ENCODE measurements at regions not wholly inside any gene's neighbourhood (a gene's known extent, or its start where the extent isn't known, plus 50 kb on each side); places are given as distances from the start of the nearest gene placed in this dataset.

- no peak overlapping the region for H2BK5ac ChIP-seq (ENCODE audit: low read depth, low read length, poor library complexity, severe bottlenecking)
- H3K9me3 ChIP-seq (ENCODE audit: control insufficient read depth, low read length), result no peaks in the 10 kb centered on the region
- H2AK5ac ChIP-seq (ENCODE audit: low read length, severe bottlenecking), result no peak overlapping the region
- H3K4me1 ChIP-seq (ENCODE audit: control insufficient read depth, insufficient read depth, low read depth, low read length), result peaks cover 9% of the 10 kb centered on the region
- H3K23ac ChIP-seq (ENCODE audit: low read length in 2 of 2), result no peak overlapping the region
- H3K36me3 ChIP-seq (ENCODE audit: control insufficient read depth in 1 of 2, insufficient read depth in 2 of 2, low read depth in 1 of 2, low read length in 2 of 2), result no peaks in the 10 kb centered on the region
- no peak overlapping the region for H3K27ac ChIP-seq (ENCODE audit: low read length, poor library complexity, severe bottlenecking)
- no peak overlapping the region for H2BK120ac ChIP-seq (ENCODE audit: low read depth, low read length)
- H3K4me2 ChIP-seq (ENCODE audit: low read length, poor library complexity, severe bottlenecking), result no peak overlapping the region
- H3K27me3 ChIP-seq (ENCODE audit: control insufficient read depth in 1 of 2, insufficient read depth in 1 of 2, low read length in 2 of 2), result peaks cover 4 to 88% of the 10 kb centered on the region in 2 experiments
- no peak overlapping the region for H4K91ac ChIP-seq (ENCODE audit: low read length)
- no peaks in the 10 kb centered on the region for H3K79me1 ChIP-seq (replicated peaks; ENCODE audit: low read length, poor library complexity, severe bottlenecking)
- H3K9ac ChIP-seq (ENCODE audit: low read length), result no peak overlapping the region
- H2BK12ac ChIP-seq (ENCODE audit: low read length in 2 of 2), result no peak overlapping the region
- H4K8ac ChIP-seq (ENCODE audit: low read length), result no peak overlapping the region
- DNase-seq, result no peak
- H3K14ac ChIP-seq (ENCODE audit: low read length in 2 of 2), result no peak overlapping the region
- H3K4me3 ChIP-seq (ENCODE audit: insufficient read depth in 1 of 2, low read depth in 1 of 2, low read length in 2 of 2), result no peak overlapping the region
- H2BK15ac ChIP-seq (ENCODE audit: low read depth, poor library complexity, severe bottlenecking), result no peak overlapping the region
- no peak overlapping the region for H3K18ac ChIP-seq (ENCODE audit: low read depth in 1 of 2, low read length in 2 of 2)
- H2AFZ ChIP-seq (ENCODE audit: low read depth, low read length), result no peak overlapping the region
- H3K4ac ChIP-seq (ENCODE audit: low read depth in 1 of 2, low read length in 2 of 2), result no peak overlapping the region
- WGBS, result 90% methylated on average over 5 of the region's 5 CpGs
Observed at GRCh38 chr20:57809149-57809548, 99.3 kb upstream of the PMEPA1 start.

GRCh38 chr20:57808264-57809070, 98.7 kb upstream of the PMEPA1 start:
- no peak for DNase-seq
- Histone ChIP-seq H3K79me1 (replicated peaks; ENCODE audit: low read length, poor library complexity, severe bottlenecking) (no peaks in the 10 kb centered on the region), H3K4me2 (ENCODE audit: low read length, poor library complexity, severe bottlenecking) (no peak overlapping the region), H2BK120ac (ENCODE audit: low read depth, low read length) (no peak overlapping the region), H2BK15ac (ENCODE audit: low read depth, poor library complexity, severe bottlenecking) (no peak overlapping the region), H3K4ac (ENCODE audit: low read depth in 1 of 2, low read length in 2 of 2) (no peak overlapping the region), H3K36me3 (ENCODE audit: control insufficient read depth in 1 of 2, insufficient read depth in 2 of 2, low read depth in 1 of 2, low read length in 2 of 2) (no peaks in the 10 kb centered on the region), H3K27ac (ENCODE audit: low read length, poor library complexity, severe bottlenecking) (no peak overlapping the region), H4K8ac (ENCODE audit: low read length) (no peak overlapping the region), H3K27me3 (ENCODE audit: control insufficient read depth in 1 of 2, insufficient read depth in 1 of 2, low read length in 2 of 2) (peaks cover 4 to 88% of the 10 kb centered on the region in 2 experiments), H4K91ac (ENCODE audit: low read length) (no peak overlapping the region), H3K18ac (ENCODE audit: low read depth in 1 of 2, low read length in 2 of 2) (no peak overlapping the region), H3K14ac (ENCODE audit: low read length in 2 of 2) (no peak overlapping the region), H2AK5ac (ENCODE audit: low read length, severe bottlenecking) (no peak overlapping the region), H2AFZ (ENCODE audit: low read depth, low read length) (no peak overlapping the region), H3K23ac (ENCODE audit: low read length in 2 of 2) (no peak overlapping the region), H2BK5ac (ENCODE audit: low read depth, low read length, poor library complexity, severe bottlenecking) (no peak overlapping the region), H2BK12ac (ENCODE audit: low read length in 2 of 2) (no peak overlapping the region), H3K4me3 (ENCODE audit: insufficient read depth in 1 of 2, low read depth in 1 of 2, low read length in 2 of 2) (no peak overlapping the region), H3K4me1 (ENCODE audit: control insufficient read depth, insufficient read depth, low read depth, low read length) (peaks cover 9% of the 10 kb centered on the region), H3K9me3 (ENCODE audit: control insufficient read depth, low read length) (no peaks in the 10 kb centered on the region), H3K9ac (ENCODE audit: low read length) (no peak overlapping the region)
- WGBS, result 91% methylated on average over 7 of the region's 9 CpGs

GRCh38 chr20:57807401-57808263, 97.8 kb upstream of the PMEPA1 start:
- H2AFZ ChIP-seq (ENCODE audit: low read depth, low read length), result no peak overlapping the region
- peak overlapping the region in 1 of 2 experiments; percentile 28 for H3K14ac ChIP-seq (ENCODE audit: low read length in 2 of 2)
- no peak overlapping the region for H3K27ac ChIP-seq (ENCODE audit: low read length, poor library complexity, severe bottlenecking)
- no peak overlapping the region for H3K4me2 ChIP-seq (ENCODE audit: low read length, poor library complexity, severe bottlenecking)
- H2BK12ac ChIP-seq (ENCODE audit: low read length in 2 of 2), result no peak overlapping the region
- H3K36me3 ChIP-seq (ENCODE audit: control insufficient read depth in 1 of 2, insufficient read depth in 2 of 2, low read depth in 1 of 2, low read length in 2 of 2), result no peaks in the 10 kb centered on the region
- H2BK15ac ChIP-seq (ENCODE audit: low read depth, poor library complexity, severe bottlenecking), result no peak overlapping the region
- H3K23ac ChIP-seq (ENCODE audit: low read length in 2 of 2), result no peak overlapping the region
- DNase-seq, result no peak
- no peak overlapping the region for H2BK5ac ChIP-seq (ENCODE audit: low read depth, low read length, poor library complexity, severe bottlenecking)
- H3K79me1 ChIP-seq (replicated peaks; ENCODE audit: low read length, poor library complexity, severe bottlenecking), result no peaks in the 10 kb centered on the region
- H3K9ac ChIP-seq (ENCODE audit: low read length), result no peak overlapping the region
- H3K18ac ChIP-seq (ENCODE audit: low read depth in 1 of 2, low read length in 2 of 2), result no peak overlapping the region
- H3K4me1 ChIP-seq (ENCODE audit: control insufficient read depth, insufficient read depth, low read depth, low read length), result peaks cover 9% of the 10 kb centered on the region
- H4K91ac ChIP-seq (ENCODE audit: low read length), result no peak overlapping the region
- H2AK5ac ChIP-seq (ENCODE audit: low read length, severe bottlenecking), result no peak overlapping the region
- no peak overlapping the region for H3K4ac ChIP-seq (ENCODE audit: low read depth in 1 of 2, low read length in 2 of 2)
- H3K27me3 ChIP-seq (ENCODE audit: control insufficient read depth in 1 of 2, insufficient read depth in 1 of 2, low read length in 2 of 2), result peaks cover 4 to 88% of the 10 kb centered on the region in 2 experiments
- no peak overlapping the region for H4K8ac ChIP-seq (ENCODE audit: low read length)
- H2BK120ac ChIP-seq (ENCODE audit: low read depth, low read length), result no peak overlapping the region
- no peak overlapping the region for H3K4me3 ChIP-seq (ENCODE audit: insufficient read depth in 1 of 2, low read depth in 1 of 2, low read length in 2 of 2)
- 78% methylated on average over 10 of the region's 11 CpGs for whole genome bisulfite sequencing
- H3K9me3 ChIP-seq (ENCODE audit: control insufficient read depth, low read length), result no peaks in the 10 kb centered on the region

- WGBS, result 91% methylated on average over 4 of the region's 4 CpGs
- H3K79me1 ChIP-seq (replicated peaks; ENCODE audit: low read length, poor library complexity, severe bottlenecking), result no peaks in the 10 kb centered on the region
- H4K8ac ChIP-seq (ENCODE audit: low read length), result no peak overlapping the region
- H2BK15ac ChIP-seq (ENCODE audit: low read depth, poor library complexity, severe bottlenecking), result no peak overlapping the region
- no peaks in the 10 kb centered on the region for H3K36me3 ChIP-seq (ENCODE audit: control insufficient read depth in 1 of 2, insufficient read depth in 2 of 2, low read depth in 1 of 2, low read length in 2 of 2)
- H3K14ac ChIP-seq (ENCODE audit: low read length in 2 of 2), result no peak overlapping the region
- H3K27ac ChIP-seq (ENCODE audit: low read length, poor library complexity, severe bottlenecking), result no peak overlapping the region
- H4K91ac ChIP-seq (ENCODE audit: low read length), result no peak overlapping the region
- peaks cover 9% of the 10 kb centered on the region for H3K4me1 ChIP-seq (ENCODE audit: control insufficient read depth, insufficient read depth, low read depth, low read length)
- no peak overlapping the region for H3K9ac ChIP-seq (ENCODE audit: low read length)
- H2AK5ac ChIP-seq (ENCODE audit: low read length, severe bottlenecking), result no peak overlapping the region
- no peak overlapping the region for H3K23ac ChIP-seq (ENCODE audit: low read length in 2 of 2)
- no peak overlapping the region for H2AFZ ChIP-seq (ENCODE audit: low read depth, low read length)
- peaks cover 4 to 87% of the 10 kb centered on the region in 2 experiments for H3K27me3 ChIP-seq (ENCODE audit: control insufficient read depth in 1 of 2, insufficient read depth in 1 of 2, low read length in 2 of 2)
- no peak overlapping the region for H2BK120ac ChIP-seq (ENCODE audit: low read depth, low read length)
- no peaks in the 10 kb centered on the region for H3K9me3 ChIP-seq (ENCODE audit: control insufficient read depth, low read length)
- no peak overlapping the region for H2BK12ac ChIP-seq (ENCODE audit: low read length in 2 of 2)
- H3K4me3 ChIP-seq (ENCODE audit: insufficient read depth in 1 of 2, low read depth in 1 of 2, low read length in 2 of 2), result no peak overlapping the region
- no peak for DNase-seq
- H3K18ac ChIP-seq (ENCODE audit: low read depth in 1 of 2, low read length in 2 of 2), result no peak overlapping the region
- H3K4ac ChIP-seq (ENCODE audit: low read depth in 1 of 2, low read length in 2 of 2), result no peak overlapping the region
- no peak overlapping the region for H3K4me2 ChIP-seq (ENCODE audit: low read length, poor library complexity, severe bottlenecking)
- no peak overlapping the region for H2BK5ac ChIP-seq (ENCODE audit: low read depth, low read length, poor library complexity, severe bottlenecking)
Observed at GRCh38 chr20:57806975-57807374, 97.2 kb upstream of the PMEPA1 start.
